Anterior cingulate cortex (tissue), 58 donors: ENCODE measurements at regions not wholly inside any gene's neighbourhood (a gene's known extent, or its start where the extent isn't known, plus 50 kb on each side); places are given as distances from the start of the nearest gene placed in this dataset.
"Not testable (repeated sequence)": the region's sequence is repeated elsewhere in the genome, so short reads cannot be mapped to it uniquely, and the experiment has no call there.

ENCODE experiments used
- DNase-seq, 58 donors: peaks; one replicate each; lab custom pipeline; 2025; lab: John Stamatoyannopoulos, UW

GRCh38 chr2:167803449-167803988, 443.9 kb downstream of the STK39 start:
- DNase-seq: no peak

GRCh38 chr2:167794554-167795255, 452.7 kb downstream of the STK39 start:
- DNase-seq: no peak

GRCh38 chr2:167793725-167794124, 453.7 kb downstream of the STK39 start:
- no peak for DNase-seq

- no peak for DNase-seq
These were observed 455.3 kb downstream of the STK39 start for GRCh38 chr2:167792126-167792525.

- no peak for DNase-seq
These were observed 456.5 kb downstream of the STK39 start for GRCh38 chr2:167790781-167791450.

- no peak for DNase-seq
These were observed 457.2 kb downstream of the STK39 start for GRCh38 chr2:167790189-167790588.

- no peak for DNase-seq
These were observed 459.8 kb downstream of the STK39 start for GRCh38 chr2:167787562-167787961.

- DNase-seq: no peak
These were observed 460.4 kb downstream of the STK39 start for GRCh38 chr2:167787021-167787420.

GRCh38 chr2:167785606-167786216, 461.7 kb downstream of the STK39 start:
- no peak for DNase-seq

GRCh38 chr2:167784084-167784425, 463.3 kb downstream of the STK39 start:
- DNase-seq: no peak

GRCh38 chr2:167783261-167784083, 463.9 kb downstream of the STK39 start:
- DNase-seq: peak in 9 of 58 donors; percentile 3 to 39 (median 16)

GRCh38 chr2:167781629-167782028, 465.8 kb downstream of the STK39 start:
- DNase-seq: not testable (repeated sequence)

- DNase-seq: no peak
These were observed 471.0 kb downstream of the STK39 start for GRCh38 chr2:167776359-167776758.

- no peak for DNase-seq
These were observed 475.8 kb downstream of the STK39 start for GRCh38 chr2:167771628-167772027.

- no peak for DNase-seq
These were observed 478.4 kb downstream of the STK39 start for GRCh38 chr2:167769020-167769419.

- DNase-seq: no peak
These were observed 479.6 kb downstream of the STK39 start for GRCh38 chr2:167767830-167768229.

- no peak for DNase-seq
These were observed 482.5 kb downstream of the STK39 start for GRCh38 chr2:167764772-167765341.

GRCh38 chr2:167761465-167762136, 485.8 kb downstream of the STK39 start:
- DNase-seq: no peak

GRCh38 chr2:167759531-167759930, 487.9 kb downstream of the STK39 start:
- DNase-seq: no peak

- DNase-seq: no peak
These were observed 489.1 kb downstream of the STK39 start for GRCh38 chr2:167758292-167758691.
